NOMO-1 treated with DMSO at 0.1 percent for 48 hours (cell line): ENCODE measurements at regions not wholly inside any gene's neighbourhood (a gene's known extent, or its start where the extent isn't known, plus 50 kb on each side); places are given as distances from the start of the nearest gene placed in this dataset.

Experiments used
- DNase-seq: peaks from one replicate; lab custom pipeline; 2025; ENCODE audit not compliant: unreplicated experiment; lab: John Stamatoyannopoulos, UW

DNA sequence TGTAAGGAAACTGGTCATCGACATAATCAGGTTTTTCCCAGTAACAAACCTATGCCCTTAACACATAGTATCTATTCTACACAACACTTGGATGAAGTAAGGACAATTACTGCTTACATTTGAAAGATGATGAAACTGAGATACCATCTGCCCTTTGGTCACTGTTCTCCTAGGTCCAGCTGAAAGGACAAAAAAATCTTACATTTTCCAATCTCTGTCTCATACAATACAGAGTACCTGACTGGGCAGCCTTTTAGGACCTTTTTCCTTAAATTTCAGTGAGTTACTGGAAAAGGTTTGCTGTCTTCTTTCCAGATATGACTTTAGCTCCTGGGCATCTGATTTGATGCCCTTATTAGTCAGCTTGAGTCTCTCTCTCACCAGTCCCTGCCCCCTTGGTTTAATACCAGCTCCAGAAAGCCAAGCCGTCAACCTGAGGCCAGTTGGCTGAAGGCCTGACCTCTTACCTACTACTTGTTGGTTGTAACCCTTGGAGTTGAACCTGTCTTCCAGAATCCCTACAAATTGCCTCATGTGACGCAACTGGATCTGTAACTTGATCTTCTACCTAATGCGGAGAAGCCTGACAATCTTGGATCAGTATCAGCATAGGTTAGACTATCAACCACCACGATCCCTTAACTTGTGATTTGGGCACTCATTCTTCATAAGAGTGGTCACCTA, 355.3 kb upstream of the ZNF385D start:
- DNase-seq, result no peak

DNA sequence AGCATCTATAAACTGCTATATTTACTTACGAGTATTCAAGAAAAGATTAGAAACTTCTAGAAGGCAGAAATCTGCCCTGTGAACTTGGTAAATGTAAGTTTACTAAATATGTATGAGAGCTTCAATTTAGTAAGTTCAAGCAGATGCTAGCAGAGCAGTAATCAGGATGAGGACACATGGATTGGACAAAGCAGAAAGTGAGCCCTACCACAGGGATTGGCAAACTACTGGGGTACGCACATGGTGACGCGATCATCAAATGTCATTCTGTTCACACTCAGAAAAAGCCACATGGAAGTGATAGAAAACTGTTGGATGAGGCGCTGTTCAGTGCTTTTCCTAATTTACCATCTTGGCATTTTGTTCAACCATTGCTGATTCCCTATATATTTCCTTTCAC, 360.2 kb upstream of the ZNF385D start:
- no peak for DNase-seq

DNA sequence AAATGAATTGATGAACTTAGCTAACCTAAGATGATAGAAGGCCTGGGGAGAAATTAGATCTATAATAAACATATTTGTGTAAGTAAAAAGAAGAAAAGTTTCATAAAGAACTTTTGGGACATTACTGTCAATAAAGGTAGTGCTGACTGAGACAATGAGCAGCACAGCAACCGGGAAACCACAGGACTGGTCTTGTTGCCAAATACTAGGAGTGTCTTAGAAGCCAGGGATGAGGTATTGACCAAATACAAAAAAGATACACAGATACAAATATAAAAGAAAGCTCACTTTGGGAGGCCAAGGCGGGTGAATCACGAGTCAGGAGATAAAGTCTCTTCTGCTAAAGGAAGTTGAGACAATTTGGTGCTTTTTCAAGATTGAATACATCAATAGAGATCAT, 362.4 kb upstream of the ZNF385D start:
- no peak for DNase-seq

DNA sequence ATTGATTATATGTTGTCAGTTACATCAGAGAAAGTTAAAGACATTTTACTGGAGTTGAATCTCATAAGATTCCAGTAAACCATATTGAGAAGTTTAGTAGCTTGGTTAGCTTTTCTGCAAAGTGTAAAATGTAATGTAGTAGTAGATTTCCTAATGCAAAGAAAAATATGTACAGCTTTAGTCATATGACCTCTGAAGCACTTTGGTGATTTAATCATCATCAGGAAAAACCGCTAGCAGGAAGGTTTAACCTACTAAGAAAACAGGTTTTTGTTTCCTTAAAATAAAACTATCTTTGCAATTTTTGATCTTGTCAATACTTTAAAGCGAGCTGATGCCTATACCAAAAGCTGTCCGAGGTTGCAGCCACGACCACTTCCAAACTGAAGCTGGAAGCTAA, 364.6 kb upstream of the ZNF385D start:
- no peak for DNase-seq

DNA sequence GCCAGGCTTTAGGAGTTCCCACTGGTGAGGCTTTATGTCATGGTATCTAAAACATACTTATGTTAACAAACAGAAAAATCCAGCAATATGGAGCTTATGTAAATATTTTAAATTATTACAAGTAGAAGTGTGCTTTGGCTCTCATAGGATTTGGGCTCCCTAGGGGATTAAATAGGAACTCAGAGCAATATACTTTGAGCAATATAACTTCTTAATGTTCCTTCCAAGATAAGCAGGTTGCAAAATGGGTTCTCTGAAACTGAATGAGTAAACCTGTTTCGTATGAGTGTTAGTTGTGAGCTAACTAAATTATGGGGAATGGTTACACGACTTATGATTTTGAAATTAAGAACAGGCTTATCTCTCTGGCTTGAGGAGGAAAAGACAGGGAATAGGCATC, 366.1 kb upstream of the ZNF385D start:
- no peak for DNase-seq

DNA sequence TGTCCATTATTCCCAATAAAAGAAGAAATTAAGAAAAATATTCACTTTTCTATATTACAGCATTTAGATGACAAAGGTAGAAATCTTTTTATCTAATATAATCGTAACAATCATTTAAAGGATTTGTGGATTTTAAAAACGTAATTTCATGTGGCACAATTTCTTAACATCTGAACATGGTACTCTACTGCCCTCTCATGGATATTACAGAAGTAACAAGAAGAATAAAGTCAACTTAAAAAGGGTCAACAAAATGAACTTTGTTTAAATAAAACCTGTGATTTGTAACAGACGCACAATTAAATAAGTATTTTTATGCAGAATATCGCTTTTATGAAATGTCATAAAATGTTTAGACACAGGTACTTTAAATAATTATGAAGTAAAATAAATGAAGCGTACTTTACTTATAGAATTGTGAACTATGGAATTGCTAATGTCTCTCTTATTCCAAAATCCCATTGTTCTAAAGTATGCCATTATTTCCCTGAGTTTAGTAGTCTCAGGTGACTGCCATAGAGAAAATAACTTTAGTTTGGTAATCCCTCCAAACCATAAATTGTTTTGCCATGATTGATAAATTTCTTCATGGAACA, 366.8 kb upstream of the ZNF385D start:
- peak; percentile 27 for DNase-seq

DNA sequence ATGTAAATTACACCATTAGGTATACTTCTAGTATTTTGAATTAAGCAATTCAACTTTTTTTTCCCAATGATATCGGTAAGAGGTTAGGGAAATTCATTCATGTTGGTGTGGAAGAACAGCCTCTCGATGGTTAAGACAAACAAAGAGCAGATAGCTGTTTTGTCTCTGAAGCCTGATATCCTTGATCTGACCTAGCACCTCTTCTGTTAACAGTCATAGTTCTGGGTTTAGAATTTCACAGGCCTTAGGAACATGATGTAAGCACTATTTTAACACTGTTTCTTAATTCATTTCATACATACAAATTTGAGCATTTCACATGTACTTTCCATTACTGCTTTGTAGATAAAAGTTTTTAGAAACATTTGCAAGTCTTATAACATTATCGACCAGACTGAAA, 367.5 kb upstream of the ZNF385D start:
- DNase-seq, result no peak

DNA sequence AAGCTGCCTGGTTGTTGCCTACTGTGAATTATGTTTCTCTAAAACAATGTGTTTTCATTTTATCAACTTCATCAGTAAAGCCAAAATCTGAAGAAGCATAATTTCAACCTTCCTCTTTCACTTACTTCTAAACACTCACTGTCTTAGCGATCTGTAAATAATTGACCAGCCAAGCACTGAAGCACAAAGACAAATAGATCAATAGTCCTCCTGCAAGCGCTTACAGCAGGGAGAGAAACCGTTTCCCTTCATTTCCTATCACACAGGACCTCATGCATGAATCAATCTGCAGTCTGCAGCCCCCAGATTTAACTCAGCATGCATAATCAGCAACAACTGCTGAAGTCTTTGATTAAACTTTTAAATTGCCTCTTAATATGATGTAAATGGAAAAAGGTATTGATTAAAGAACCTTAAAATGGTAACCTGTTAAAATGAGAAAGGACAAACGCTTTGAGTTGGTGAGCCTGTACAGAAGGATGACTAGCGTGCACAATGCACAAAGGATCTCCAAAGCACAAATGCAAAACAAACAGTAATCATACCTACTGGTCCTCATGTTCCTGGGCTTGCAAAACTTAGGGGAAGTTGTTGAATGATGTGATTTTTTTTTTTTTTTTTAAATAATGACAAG, 370.2 kb upstream of the ZNF385D start:
- no peak for DNase-seq

DNA sequence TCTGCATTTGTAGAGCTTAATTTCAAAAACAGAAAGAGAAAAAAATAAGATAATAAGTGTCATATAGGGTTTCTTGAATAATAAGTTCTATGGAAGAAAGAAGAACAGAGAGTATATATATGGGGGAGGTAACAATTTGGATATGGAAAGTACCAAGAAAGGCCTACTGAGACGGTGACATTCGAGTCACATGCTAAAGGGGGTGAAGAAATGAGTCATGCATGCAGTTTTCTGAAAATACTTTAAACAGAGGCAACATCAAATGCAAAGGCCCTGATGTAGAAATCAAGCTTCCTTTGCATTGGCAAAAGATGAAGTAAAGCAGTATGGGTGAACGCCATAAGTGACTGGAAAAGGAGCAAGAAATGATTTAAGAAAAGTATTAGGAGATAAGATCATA, 371.6 kb upstream of the ZNF385D start:
- no peak for DNase-seq

DNA sequence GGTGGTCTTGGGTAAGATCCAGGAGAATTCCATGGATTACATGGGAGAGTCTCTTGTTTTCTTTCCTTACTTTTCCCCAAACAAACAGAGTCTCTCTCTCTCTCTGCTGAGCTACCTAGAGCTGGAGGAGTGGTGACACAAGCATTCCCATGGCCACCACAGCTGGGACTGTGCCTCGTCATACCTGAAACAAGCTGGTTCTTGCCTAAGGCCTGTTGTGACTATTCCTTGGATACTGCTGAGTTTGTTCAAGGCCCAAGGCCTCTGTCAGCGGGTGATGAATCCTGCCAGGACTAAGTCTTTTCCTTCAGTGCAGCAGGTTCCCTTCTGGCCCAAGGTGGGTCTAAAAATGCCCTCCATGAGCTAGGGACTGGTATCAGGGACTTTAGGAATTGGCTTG, 378.1 kb upstream of the ZNF385D start:
- DNase-seq, result no peak

DNA sequence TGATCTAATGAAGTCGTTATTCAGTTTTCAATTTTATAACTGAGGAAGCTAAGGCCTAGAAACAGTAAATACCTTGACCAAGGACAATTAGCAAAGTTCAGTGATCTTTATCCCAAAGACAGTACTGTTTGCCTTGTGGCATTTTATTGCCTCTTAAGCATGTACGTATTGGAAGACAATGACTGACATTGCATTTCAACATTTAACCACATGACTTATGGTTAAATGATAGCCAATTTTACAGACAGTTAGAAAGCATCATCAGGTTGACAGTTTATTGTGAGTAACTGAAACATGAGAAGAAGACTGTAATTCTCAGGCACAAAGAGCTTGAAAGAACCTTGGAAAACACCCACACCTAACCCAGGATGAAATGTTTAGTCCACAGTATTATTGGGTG, 390.8 kb upstream of the ZNF385D start:
- no peak for DNase-seq

DNA sequence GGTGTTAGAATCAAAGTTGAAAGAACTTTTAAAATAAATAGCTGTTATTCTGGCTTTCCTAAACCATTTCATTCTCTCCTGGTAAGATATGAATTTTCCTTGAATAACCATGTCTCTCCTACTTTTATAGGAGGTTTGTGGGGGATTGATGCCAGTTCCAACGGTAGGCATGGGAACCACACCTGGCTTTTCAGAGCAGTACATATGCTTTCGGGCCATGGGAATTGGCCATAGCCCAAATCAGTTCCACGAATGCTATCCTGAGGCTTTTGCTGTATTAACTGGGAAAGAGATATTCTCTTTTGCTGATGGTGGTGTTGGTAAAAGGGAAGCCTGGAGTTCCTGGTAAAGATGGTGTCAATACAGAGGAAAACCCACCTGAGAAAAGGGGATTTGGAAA, 396.2 kb upstream of the ZNF385D start:
- DNase-seq, result no peak

DNA sequence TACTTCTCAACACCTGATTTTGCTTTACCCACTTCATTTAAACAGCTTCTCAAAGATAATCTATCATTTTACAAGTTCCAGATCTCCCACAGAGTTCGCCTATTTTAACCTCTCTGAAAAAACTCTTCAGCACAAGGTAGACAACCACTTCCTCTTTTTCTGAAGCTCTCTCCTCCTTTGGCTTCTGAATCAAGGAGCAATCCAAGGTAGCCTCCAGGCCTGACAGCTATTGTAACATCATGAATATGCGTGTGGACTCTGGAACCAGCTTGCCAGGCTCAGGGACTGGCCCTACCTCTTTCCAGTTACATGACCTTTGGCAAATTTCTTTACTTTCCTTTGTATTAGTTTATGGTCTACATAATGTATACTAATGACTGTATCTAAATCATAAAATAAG, 405.9 kb upstream of the ZNF385D start:
- DNase-seq, result no peak

DNA sequence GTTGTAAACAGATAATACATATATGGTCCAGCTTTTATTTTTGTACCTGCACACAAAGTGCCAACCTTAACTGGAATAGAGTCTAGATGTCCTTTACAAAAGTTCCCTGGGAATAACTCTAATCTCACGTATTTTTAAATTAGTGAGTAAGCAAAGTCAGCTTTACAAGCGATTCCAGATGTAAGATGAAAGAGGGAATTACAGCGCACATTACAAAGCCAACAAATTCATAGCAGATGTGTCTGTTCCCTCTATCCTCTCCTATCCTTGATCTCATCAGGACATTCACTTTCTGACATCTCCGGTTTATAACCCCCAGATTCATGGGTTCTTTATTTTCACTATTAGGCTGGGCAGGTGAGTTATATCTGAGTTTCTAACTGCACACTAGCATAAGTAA, 406.8 kb upstream of the ZNF385D start:
- no peak for DNase-seq

DNA sequence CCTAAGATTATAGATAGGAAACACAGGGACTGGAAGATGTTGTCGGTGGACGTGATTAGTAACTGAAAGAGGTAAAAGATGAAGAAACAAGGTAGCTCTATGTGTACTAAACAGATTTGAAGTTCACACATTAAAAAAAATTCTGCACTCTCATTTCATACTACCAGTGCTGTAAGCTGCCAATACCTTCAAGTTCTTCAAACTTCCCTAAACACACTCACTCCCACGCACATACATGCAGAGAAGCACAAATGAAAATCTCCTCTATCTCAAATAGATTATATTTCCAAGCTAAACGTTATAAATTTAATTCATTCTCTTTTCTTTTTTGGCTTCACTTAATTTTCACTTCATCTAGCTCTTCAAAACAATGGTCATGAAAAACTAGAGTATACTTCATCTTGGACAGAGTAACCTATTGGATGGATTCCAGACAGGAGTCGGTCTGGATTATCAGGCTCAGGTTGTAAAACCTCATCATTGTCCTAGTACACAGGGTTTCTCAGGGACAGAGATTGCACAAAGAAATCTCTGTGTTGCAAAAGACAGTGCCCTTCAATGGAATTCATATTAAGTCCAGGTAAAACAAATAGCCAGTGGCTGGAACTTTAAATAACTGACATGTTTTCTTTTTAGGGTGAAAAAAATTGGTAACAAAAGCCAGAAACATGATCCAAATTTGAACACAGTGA, 408.1 kb upstream of the ZNF385D start:
- no peak for DNase-seq

DNA sequence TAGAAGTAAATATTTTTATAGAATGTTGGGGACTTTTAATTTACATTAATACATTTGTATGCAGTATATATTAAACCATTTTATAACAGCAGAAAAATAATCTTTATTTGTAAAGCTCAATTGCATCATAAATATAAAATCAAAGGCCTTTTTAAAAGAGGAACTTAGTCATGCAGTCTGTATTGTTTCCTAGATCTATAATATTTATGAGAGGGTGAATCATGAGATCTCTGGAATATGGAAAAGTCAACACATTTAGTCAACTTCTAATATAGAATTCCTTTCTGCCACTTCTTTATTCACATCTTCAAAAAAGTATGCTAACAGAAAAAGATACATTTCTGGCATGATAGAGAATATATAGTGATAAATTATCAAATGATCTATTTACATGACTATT, 410.3 kb upstream of the ZNF385D start:
- no peak for DNase-seq

DNA sequence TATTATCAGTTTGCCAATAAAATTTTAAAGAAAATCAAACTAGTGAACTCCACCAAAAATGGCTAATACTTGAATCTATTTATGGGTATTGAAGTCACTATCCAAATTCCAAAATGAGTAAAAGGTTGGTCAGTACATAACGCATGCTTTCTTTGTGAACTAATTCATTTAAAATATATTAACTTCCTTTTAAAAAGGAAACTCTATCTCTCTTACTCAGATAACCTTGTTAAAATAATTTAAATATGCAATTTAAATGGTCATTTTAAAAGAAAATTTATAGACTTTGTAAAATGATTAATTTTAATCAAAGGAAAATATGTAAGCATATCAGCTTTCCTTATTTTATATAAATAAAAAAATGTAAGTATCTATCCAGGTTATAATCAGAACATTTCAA, 419.4 kb upstream of the ZNF385D start:
- DNase-seq, result no peak

DNA sequence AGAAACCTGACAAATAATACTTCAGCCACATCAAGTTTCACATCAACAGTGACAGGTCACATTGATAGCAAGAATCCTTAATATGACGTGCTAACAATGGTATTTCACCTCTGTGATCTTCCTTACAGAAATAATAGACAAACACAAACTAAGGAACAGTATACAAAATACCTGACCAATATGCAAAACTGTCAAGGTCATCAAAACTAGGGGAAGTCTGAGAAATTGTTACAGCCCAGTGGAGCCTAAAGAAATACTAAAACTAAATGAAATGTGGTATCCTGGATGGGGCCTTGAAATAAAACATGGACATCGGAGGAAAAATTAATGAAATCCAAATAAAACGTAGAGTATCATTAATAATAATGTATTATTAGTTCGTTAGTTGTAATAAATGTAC, 422.0 kb upstream of the ZNF385D start:
- no peak for DNase-seq

DNA sequence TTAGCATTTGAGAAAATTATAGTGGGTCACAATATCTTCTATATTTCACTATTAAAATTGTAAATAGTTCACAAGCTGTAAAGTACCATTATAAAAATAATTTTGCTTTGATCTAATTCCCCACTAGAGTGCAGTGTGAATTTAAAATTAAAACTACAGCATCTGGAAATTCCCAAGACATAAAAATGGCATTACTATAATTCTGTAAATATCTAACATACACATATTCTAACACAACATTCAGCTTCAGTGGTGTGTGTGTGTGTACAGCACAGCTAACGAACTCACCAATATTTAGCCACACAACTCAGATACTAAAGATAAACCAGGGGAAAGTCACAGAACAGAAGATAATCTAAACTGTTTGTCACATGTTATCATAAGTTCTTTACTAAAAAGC, 424.9 kb upstream of the ZNF385D start:
- no peak for DNase-seq

DNA sequence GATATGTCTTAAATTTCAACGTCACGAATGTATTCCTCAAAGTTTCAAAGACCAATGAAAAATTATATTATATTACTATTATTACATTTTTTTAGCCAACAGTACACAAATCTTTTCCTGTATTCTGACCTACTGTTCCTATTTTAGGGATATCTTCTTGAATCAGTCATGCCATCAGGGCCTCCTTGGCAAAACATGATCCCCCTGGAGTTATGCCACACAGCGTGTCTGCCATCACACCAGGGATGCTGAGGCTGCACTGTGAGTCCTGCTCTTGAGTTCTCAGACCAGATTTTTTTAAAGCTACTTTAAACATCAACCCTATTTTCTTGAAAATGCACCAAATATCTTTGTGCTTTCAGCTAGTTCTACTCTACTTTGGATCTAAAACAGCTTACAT, 425.9 kb upstream of the ZNF385D start:
- no peak for DNase-seq

DNA sequence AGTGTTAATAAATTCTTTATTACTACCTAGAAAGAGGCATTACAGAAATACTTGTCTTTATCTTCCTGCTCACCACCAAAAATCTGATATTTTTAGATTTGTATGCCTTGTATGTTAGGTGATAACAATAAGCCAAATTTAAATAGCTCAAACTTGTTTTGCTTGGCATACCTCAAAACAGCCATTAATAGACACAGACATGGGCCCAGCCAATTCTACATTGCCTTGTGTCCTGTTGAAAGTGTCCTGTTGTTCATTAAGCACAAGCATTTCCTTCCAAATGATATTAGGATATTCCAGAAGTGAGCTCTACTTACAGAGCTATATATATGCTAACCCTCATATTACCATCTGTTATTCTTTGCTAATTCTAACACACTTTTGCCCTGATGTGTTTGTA, 438.6 kb upstream of the ZNF385D start:
- no peak for DNase-seq

DNA sequence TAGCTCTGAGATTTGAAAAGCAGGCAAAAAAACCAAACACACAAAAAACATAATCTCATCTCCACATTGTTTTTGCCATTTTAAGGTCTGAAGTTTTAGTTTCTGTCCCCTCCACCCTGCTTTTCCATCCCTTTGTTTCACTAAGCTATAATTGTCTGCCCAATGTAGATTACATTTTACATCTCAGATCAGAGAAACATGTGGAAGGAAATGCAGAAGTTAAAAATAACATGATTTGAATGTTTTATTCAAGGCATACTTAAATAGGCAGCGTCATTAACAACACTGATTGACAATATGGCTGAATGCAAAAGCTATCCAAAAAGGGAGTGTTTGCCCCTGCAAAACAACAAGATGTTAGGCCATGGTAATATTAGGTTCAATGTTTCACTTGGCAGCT, 448.1 kb upstream of the ZNF385D start:
- DNase-seq, result no peak
